Endodermal cell (in vitro differentiated cells): ENCODE measurements at regions not wholly inside any gene's neighbourhood (a gene's known extent, or its start where the extent isn't known, plus 50 kb on each side); places are given as distances from the start of the nearest gene placed in this dataset.

Experiments
- DNase-seq: peaks from one replicate; pipeline ENCODE4 v3.0.0-alpha.2; 2017
- H3K27ac ChIP-seq: 2 replicates; pipeline ENCODE4 v1.5.1; 2013; ENCODE audit warnings: mild to moderate bottlenecking, low read depth, low read length, moderate library complexity
- H3K27me3 ChIP-seq: 2 replicates; pipeline ENCODE4 v1.6.1; 2013; ENCODE audit warnings: mild to moderate bottlenecking, low read length, moderate library complexity; ENCODE audit not compliant: insufficient read depth, control insufficient read depth, poor library complexity, severe bottlenecking
- H3K36me3 ChIP-seq: 2 replicates; pipeline ENCODE4 v1.7.0; 2013; ENCODE audit warnings: mild to moderate bottlenecking, low read length, moderate library complexity; ENCODE audit not compliant: control insufficient read depth, insufficient read depth
- H3K4me1 ChIP-seq: one replicate; pipeline ENCODE4 v1.7.0; 2013; ENCODE audit warnings: low read length; ENCODE audit not compliant: control insufficient read depth, insufficient read depth
- H3K4me3 ChIP-seq: 2 replicates; pipeline ENCODE4 v1.5.1; 2013; ENCODE audit warnings: mild to moderate bottlenecking, low read length, moderate library complexity
- H3K9ac ChIP-seq: 2 replicates; pipeline ENCODE4 v1.6.1; 2013; ENCODE audit warnings: mild to moderate bottlenecking, low read length, moderate library complexity; ENCODE audit not compliant: poor library complexity, severe bottlenecking; ENCODE audit errors: extremely low read depth
- H3K9me3 ChIP-seq: 2 replicates; pipeline ENCODE4 v1.6.1; 2013; ENCODE audit warnings: mild to moderate bottlenecking, low read length, moderate library complexity; ENCODE audit not compliant: control insufficient read depth
- H3K27ac Mint-ChIP-seq: 2 replicates; pipeline ENCODE4 v1.8.0; 2020; ENCODE audit warnings: mixed read lengths
- H3K27me3 Mint-ChIP-seq: 2 replicates; pipeline ENCODE4 v1.8.0; 2021; ENCODE audit warnings: mild to moderate bottlenecking, mixed read lengths; ENCODE audit not compliant: insufficient read depth
- H3K36me3 Mint-ChIP-seq: 2 replicates; pipeline ENCODE4 v1.8.0; 2020; ENCODE audit warnings: low read depth, mixed read lengths
- H3K4me1 Mint-ChIP-seq: 2 replicates; pipeline ENCODE4 v1.8.0; 2020; ENCODE audit warnings: mixed read lengths
- H3K4me3 Mint-ChIP-seq: 2 replicates; pipeline ENCODE4 v1.8.0; 2020; ENCODE audit warnings: mild to moderate bottlenecking, moderate library complexity, mixed read lengths
- H3K9me3 Mint-ChIP-seq: 2 replicates; pipeline ENCODE4 v1.8.0; 2020; ENCODE audit warnings: mild to moderate bottlenecking, mixed read lengths
- WGBS, 2 experiments: methylation state at CpG; one replicate each; pipeline versions ENCODE4 v1.1.5 to v1.1.7; 2013; ENCODE audit warnings: missing lambda C conversion rate in 2 of 2, mixed read lengths in 1 of 2; ENCODE audit not compliant: insufficient coverage in 1 of 2, insufficient read length in 1 of 2; 5-methylcytosine and 5-hydroxymethylcytosine counted together
- TF ChIP-seq, protein P1 (sequence below): fragments of 200-600 bp; sonication (generic); conservative IDR thresholded peaks from 2 replicates; pipeline ENCODE4 v1.5.0; 2021; ENCODE audit warnings: antibody characterized with exemption, mild to moderate bottlenecking

- H3K27ac Mint-ChIP-seq: no peak overlapping the region
- H3K9me3 Mint-ChIP-seq: no peaks in the 10 kb centered on the region
- no peaks in the 10 kb centered on the region for H3K36me3 Mint-ChIP-seq
- TF ChIP-seq, protein P1, sequence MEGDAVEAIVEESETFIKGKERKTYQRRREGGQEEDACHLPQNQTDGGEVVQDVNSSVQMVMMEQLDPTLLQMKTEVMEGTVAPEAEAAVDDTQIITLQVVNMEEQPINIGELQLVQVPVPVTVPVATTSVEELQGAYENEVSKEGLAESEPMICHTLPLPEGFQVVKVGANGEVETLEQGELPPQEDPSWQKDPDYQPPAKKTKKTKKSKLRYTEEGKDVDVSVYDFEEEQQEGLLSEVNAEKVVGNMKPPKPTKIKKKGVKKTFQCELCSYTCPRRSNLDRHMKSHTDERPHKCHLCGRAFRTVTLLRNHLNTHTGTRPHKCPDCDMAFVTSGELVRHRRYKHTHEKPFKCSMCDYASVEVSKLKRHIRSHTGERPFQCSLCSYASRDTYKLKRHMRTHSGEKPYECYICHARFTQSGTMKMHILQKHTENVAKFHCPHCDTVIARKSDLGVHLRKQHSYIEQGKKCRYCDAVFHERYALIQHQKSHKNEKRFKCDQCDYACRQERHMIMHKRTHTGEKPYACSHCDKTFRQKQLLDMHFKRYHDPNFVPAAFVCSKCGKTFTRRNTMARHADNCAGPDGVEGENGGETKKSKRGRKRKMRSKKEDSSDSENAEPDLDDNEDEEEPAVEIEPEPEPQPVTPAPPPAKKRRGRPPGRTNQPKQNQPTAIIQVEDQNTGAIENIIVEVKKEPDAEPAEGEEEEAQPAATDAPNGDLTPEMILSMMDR: no peak
- no peaks in the 10 kb centered on the region for H3K4me1 ChIP-seq
- H3K4me1 Mint-ChIP-seq: no peaks in the 10 kb centered on the region
- H3K4me3 Mint-ChIP-seq: no peak overlapping the region
- no peaks in the 10 kb centered on the region for H3K27me3 Mint-ChIP-seq
- 92 to 98% methylated on average over 2 of the region's 2 CpGs for WGBS, 2 experiments
- no peak overlapping the region for H3K4me3 ChIP-seq
- no peaks in the 10 kb centered on the region for H3K9me3 ChIP-seq
- no peak for DNase-seq
- no peak overlapping the region for H3K27ac ChIP-seq
- no peak overlapping the region for H3K9ac ChIP-seq
- H3K36me3 ChIP-seq: no peaks in the 10 kb centered on the region
- H3K27me3 ChIP-seq: no peaks in the 10 kb centered on the region
Observed at GRCh38 chr5:15064396-15064795, 192.8 kb upstream of the ANKH start.

- H3K4me1 ChIP-seq: no peaks in the 10 kb centered on the region
- DNase-seq: no peak
- H3K4me3 Mint-ChIP-seq: no peak overlapping the region
- H3K36me3 ChIP-seq: no peaks in the 10 kb centered on the region
- H3K4me1 Mint-ChIP-seq: no peaks in the 10 kb centered on the region
- no peaks in the 10 kb centered on the region for H3K9me3 Mint-ChIP-seq
- no peaks in the 10 kb centered on the region for H3K36me3 Mint-ChIP-seq
- H3K9ac ChIP-seq: no peak overlapping the region
- no peak overlapping the region for H3K27ac Mint-ChIP-seq
- no peak overlapping the region for H3K27ac ChIP-seq
- 93 to 96% methylated on average over 4 to 6 of the region's 6 CpGs for WGBS, 2 experiments
- no peak overlapping the region for H3K4me3 ChIP-seq
- TF ChIP-seq, protein P1: no peak
- no peaks in the 10 kb centered on the region for H3K27me3 Mint-ChIP-seq
- no peaks in the 10 kb centered on the region for H3K9me3 ChIP-seq
- no peaks in the 10 kb centered on the region for H3K27me3 ChIP-seq
Observed at GRCh38 chr5:15056988-15057592, 185.5 kb upstream of the ANKH start.

DNA sequence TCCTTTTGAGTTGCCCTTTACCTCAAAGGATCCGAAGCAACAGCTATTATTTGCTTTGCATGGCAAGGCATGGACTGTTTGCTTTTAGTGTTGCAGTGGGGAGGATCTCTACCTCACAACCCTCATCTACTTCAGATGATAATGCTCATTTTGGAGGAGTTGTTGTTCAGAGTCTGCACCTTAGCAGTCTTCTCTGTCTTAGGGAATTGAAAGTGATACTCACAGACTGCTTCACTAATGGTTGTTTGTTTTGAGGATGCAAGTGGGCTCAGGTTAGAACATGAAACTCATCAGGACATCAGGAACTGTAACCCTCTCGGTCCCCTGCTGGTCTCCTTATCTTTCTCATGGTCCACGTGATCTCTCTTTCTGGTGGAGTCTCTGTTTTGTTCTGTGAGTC is 172.9 kb upstream of the ANKH start:
- Histone ChIP-seq H3K9ac (no peak overlapping the region), H3K4me3 (no peak overlapping the region), H3K4me1 (no peaks in the 10 kb centered on the region), H3K27ac (no peak overlapping the region), H3K9me3 (no peaks in the 10 kb centered on the region), H3K27me3 (no peaks in the 10 kb centered on the region), H3K36me3 (no peaks in the 10 kb centered on the region)
- Mint-ChIP-seq H3K27ac (no peak overlapping the region), H3K27me3 (peaks cover 24% of the 10 kb centered on the region), H3K36me3 (no peaks in the 10 kb centered on the region), H3K9me3 (peaks cover 3% of the 10 kb centered on the region), H3K4me1 (no peaks in the 10 kb centered on the region), H3K4me3 (no peak overlapping the region)
- no peak for DNase-seq
- TF ChIP-seq, protein P1: no peak
- 79 to 86% methylated on average over 2 to 3 of the region's 3 CpGs for whole genome bisulfite sequencing, 2 experiments
